SK-N-SH treated with all-trans-retinoic acid at 6 μM for 48 hours (cell line): ENCODE measurements at regions not wholly inside any gene's neighbourhood (a gene's known extent, or its start where the extent isn't known, plus 50 kb on each side); places are given as distances from the start of the nearest gene placed in this dataset.

ENCODE experiments used
- BACH2 ChIP-seq: fragments of 250-450 bp; sonication (Bioruptor Pico); IDR thresholded peaks from 2 replicates; pipeline ENCODE4 v1.9.0; 2021; ENCODE audit warnings: mild to moderate bottlenecking, borderline replicate concordance
- ESRRG ChIP-seq: fragments of 250-450 bp; sonication (Bioruptor Pico); IDR thresholded peaks from 2 replicates; pipeline ENCODE4 v1.6.1; 2021; ENCODE audit warnings: mild to moderate bottlenecking
- ISL1 ChIP-seq: fragments of 250-450 bp; sonication (Bioruptor Pico); IDR thresholded peaks from 2 replicates; pipeline ENCODE4 v2.1.2; 2022; ENCODE audit warnings: mild to moderate bottlenecking, moderate library complexity
- PPARA ChIP-seq: fragments of 250-450 bp; sonication (Bioruptor Pico); IDR thresholded peaks from 2 replicates; pipeline ENCODE4 v1.5.0; 2020; ENCODE audit warnings: mild to moderate bottlenecking, borderline replicate concordance
- RARB ChIP-seq: fragments of 250-450 bp; sonication (Bioruptor Pico); IDR thresholded peaks from 2 replicates; pipeline ENCODE4 v1.8.0; 2021; ENCODE audit warnings: mild to moderate bottlenecking, moderate library complexity
- TOX ChIP-seq: fragments of 250-450 bp; sonication (Bioruptor Pico); IDR thresholded peaks from 2 replicates; pipeline ENCODE4 v1.8.0; 2021; ENCODE audit warnings: mild to moderate bottlenecking, moderate library complexity, borderline replicate concordance
- ZFP30 ChIP-seq: fragments of 450-650 bp; formaldehyde crosslinking; IDR thresholded peaks from 2 replicates; pipeline ENCODE4 v1.5.0; 2022; ENCODE audit warnings: mild to moderate bottlenecking, moderate library complexity

GRCh38 chr2:120944575-120944974 is 208.9 kb downstream of the GLI2 start:
- no peak for TF ChIP-seq TOX (CRISPR knock-in tag)
- no peak for TF ChIP-seq ISL1
- no peak for TF ChIP-seq ESRRG (CRISPR knock-in tag)
- TF ChIP-seq ZFP30 (CRISPR knock-in tag): no peak
- TF ChIP-seq BACH2: no peak
- TF ChIP-seq RARB (CRISPR knock-in tag): no peak
- TF ChIP-seq PPARA (CRISPR knock-in tag): no peak
